ENCODE measurements at regions not wholly inside any gene's neighbourhood (a gene's known extent, or its start where the extent isn't known, plus 50 kb on each side); places are given as distances from the start of the nearest gene placed in this dataset.
"Not testable (repeated sequence)": the region's sequence is repeated elsewhere in the genome, so short reads cannot be mapped to it uniquely, and the experiment has no call there.

DNA sequence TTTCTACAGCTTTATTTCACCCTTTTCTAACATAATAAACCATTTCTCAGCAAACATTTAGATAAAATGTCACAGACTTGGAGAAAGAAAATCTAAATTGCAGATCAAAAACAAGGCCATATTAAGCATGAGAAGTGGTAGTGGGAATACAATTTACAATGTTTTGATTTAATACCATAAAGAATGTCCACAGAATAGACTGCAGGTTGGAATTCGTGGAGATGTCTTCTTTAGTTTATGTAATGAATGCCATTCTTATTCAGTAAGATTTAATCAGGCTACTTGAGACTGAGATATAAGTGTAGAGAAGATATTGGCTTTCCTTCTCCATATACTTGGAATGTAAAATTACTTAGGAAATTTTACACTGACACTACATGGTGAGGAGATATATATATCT is 91.9 kb upstream of the ZFP42 start:
- DNase-seq (ENCODE audit: low read depth, low spot score) = no peak

GRCh38 chr4:187908079-187908561 is 87.5 kb upstream of the ZFP42 start:
- DNase-seq (ENCODE audit: low read depth, low spot score) = no peak

- DNase-seq (ENCODE audit: low read depth, low spot score) = no peak
These were observed 86.8 kb upstream of the ZFP42 start for GRCh38 chr4:187908731-187909130.

DNA sequence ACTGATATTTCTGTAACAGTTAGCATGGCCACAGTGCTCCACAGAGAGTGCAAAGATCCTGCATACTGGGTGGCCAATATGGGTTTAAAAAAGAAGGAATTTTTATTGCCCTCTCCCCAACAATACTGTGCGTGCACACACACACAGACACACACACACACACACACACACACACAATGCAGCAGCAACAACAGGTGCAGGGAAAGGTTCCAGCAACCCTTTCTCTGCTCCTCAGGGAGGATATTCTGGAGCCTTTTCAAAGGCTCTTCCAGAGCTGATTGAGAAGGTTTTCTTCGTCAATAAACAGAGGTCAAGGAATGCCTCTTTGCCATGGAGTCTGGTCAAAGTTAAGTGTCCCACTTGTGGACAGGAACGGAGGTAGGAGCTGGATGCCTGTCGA is 84.8 kb upstream of the ZFP42 start:
- DNase-seq (ENCODE audit: low read depth, low spot score) = no peak

GRCh38 chr4:187915406-187915805 is 80.2 kb upstream of the ZFP42 start:
- DNase-seq (ENCODE audit: low read depth, low spot score) = not testable (repeated sequence)

DNA sequence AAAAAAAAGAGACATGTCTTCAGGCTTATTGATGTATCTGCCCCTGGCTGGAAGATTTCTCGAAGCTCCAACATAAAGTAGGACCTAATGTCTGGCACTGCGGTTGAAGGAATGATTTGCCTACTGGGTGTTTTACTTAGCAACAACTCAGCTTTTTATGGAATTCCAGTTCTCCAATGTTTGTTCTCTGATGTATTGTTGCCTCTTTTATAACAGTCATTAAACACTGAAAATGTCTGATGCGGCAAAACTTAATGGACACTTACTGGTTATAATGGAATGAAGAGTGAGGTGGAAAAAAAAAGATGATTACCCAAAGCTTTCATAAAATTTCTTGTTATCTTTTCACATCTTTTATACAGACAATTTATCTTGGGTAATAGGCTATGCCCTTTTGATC is 75.6 kb upstream of the ZFP42 start:
- DNase-seq (ENCODE audit: low read depth, low spot score) = no peak

DNA sequence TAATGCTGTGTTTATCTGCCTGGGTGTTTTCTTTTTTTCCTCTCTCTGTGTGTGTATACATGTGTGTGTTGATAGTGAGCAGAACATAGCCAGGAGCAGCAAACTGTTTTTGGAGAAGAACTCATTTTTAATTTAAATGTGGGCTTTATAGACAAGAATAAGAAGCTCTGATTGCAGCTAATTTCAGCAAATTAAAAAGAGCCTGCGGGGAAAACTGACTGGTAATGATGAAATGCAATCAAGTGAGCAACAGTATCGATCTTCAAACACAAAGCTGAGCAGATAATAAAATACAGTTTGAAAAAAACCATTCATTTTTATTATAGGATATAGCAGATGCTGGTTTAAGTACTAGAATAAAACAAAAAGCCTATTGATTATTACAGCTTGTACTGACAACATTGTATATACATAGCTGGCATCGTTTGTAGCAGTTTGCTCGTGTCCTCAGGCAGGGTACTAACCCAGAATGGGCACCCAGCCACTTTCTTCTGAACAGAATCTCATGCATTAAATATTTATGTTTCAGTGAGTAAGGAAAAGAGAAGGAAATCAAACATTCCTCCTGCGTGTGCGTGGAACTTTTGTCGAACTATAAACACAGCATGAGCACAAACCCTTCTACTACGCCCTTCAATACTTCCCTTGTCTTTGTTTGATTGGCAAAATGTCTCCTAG is 73.5 kb upstream of the ZFP42 start:
- DNase-seq (ENCODE audit: low read depth, low spot score) = no peak

- peak; percentile 40 for DNase-seq (ENCODE audit: low read depth, low spot score)
These were observed 66.5 kb upstream of the ZFP42 start for GRCh38 chr4:187929024-187929423.

- DNase-seq (ENCODE audit: low read depth, low spot score) = no peak
These were observed 60.8 kb upstream of the ZFP42 start for GRCh38 chr4:187934766-187935165.

DNA sequence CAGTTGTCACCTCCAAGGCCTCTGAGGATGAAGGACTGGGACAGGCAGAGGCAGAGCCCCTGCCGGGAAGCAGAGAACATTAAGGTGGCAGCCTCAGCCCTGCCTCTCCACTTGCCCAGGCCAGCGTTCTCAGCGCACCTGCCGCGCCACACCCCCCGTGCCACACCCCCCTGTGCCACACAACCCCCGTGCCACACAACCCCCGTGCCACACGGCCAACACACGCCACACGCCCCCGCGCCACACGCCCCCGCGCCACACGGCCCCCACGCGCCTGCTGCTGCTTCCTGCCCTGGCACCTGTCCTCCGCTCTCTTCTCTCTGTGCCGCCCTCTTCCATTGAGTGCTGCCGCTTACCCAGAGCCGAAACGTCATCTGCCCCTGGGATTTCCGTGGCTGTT is 58.0 kb upstream of the ZFP42 start:
- DNase-seq (ENCODE audit: low read depth, low spot score) = no peak

DNA sequence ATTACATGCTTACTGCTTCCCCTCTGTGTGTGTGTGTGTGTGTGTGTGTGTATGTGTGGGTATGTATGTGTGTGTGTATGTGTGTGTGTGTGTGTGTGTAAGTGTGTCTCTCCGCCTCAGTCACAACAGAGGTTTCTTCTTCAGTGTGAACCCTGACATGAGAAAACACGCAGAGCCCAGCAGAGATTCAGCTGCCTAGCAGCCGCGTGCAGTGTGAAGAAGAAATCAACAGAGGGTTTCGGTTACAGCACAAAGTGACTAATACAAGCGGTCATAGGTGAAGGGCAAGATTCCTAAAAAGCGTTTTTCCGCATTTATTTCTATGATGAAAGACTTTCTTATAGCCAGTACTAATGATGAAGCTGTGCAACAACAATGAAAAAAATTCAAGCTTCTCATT is 55.3 kb upstream of the ZFP42 start:
- no peak for DNase-seq (ENCODE audit: low read depth, low spot score)

DNA sequence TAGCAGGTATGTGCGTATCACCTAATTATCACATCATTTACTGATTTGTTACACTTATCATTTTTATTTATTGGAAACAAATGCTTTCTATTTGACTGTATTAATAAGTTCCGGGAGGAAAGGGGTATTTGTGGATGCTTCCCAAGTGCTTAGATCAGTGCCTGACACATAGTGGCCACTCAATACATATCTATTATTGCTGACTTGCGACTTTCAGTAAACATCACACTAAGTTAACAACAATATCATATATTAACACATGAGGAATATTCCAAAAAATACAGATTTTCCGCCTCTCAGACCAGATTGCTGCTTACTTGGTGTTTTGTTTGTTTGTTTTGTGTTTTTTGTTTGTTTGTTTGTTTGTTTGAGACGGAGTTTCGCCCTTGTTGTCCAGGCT is 52.6 kb upstream of the ZFP42 start:
- no peak for DNase-seq (ENCODE audit: low read depth, low spot score)

DNA sequence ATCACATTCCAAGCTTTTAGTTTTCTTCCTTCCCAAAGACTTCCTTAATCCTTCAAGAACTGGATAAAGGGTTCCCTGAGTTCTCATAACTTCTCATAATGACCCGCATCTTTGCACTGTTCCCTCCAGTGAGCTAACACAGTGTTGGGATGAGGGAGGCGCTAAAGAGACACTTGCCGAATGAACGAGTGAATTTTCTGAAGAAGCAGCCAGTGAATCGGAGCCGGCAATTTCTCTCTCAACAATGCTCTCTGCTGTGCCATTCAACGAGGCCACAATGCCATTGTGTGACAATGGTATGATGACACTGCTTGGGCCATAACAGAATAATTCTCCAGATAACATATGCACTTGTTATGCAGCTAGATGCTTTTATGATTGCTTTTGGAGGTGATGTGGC is 51.4 kb upstream of the ZFP42 start:
- DNase-seq (ENCODE audit: low read depth, low spot score) = no peak

Measured in iPS DF 19.7 (cell line).